ENCODE measurements at regions not wholly inside any gene's neighbourhood (a gene's known extent, or its start where the extent isn't known, plus 50 kb on each side); places are given as distances from the start of the nearest gene placed in this dataset.

DNA sequence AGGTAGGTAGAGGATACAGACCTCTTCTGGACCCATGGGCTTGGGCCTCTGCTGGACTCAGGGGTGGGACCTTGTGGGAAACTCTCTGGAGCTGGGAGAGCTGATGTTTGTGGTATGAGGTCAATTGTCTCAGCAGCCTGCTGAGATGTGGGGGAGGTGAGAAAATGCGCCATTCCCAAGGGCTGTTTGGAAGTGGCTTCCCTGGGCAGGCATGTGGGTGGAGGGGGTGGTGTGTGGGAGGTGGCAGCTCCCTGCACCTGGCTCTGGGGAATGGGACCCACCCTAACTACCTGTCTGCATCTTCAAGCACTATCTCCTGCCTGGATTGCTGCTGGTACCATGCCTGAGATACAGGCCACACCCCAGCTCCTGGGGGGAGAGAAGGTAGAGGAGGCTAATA lies 97.4 kb upstream of the THY1 start:
- no peak for DNase-seq

DNA sequence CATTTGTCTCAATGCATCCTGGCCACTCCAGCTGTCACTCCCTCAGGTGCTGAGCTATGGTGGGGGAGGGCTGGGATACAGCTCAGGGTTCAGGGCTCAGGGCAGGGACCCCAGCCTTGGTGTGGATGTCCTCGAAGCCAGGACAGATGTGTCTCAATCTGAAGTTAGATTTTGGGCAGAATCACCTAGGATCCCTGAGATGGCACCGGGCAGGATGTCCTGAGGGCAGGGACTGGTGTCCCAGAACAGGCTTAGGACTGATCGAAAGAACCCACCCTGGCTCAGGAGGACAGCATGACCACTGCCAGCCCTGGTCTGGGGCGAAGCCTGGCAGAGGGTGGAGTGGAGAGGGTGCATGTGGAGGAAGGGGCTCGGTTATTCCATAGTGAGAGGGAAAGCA lies 96.8 kb upstream of the THY1 start:
- DNase-seq, result no peak

DNA sequence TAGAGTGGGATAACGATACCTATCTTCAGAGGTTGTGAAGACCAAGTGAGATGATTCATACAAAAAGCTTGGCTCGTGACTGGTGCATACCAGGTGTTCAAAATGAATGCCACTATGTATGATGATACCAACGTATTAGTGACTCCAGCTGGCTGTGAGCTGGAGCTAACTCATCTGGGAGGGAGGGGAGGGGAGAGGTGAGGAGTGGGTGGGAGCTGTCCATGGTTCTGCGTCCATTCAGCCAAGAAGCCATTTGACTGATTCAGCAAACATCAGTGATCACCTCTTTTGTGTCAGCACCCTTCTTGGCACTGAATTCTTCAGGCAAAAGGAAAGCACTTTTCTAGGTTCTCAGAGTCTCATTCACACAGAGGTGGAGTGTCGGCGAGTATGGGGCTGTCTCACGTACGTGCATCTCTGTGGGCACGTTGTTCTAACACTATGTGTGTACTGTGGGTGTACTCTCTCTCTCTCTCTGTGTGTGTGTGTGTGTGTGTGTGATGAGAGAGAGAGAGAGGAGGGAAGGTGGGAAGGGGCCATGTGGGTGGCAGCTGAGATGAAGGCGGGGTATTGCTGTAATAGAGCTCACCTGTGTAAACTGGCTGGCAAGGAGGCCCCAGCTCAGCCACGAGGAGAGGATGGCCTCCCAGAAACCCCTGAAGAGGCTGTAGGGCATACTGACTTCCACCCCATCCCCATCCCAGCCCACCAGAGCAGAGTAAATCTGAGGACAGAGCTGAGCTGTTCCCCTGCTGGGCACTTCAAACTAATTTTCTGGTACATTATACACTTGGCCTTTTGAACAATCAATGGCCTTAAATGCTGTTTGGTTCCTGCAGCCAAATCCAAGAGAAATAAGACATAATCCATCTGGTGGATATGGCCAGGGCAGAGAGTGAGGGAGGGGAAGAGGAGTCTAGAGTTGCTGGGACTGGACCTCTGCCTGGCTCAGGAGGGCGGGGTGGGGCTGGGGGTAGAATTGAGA lies 96.1 kb upstream of the THY1 start:
- no peak for DNase-seq

DNA sequence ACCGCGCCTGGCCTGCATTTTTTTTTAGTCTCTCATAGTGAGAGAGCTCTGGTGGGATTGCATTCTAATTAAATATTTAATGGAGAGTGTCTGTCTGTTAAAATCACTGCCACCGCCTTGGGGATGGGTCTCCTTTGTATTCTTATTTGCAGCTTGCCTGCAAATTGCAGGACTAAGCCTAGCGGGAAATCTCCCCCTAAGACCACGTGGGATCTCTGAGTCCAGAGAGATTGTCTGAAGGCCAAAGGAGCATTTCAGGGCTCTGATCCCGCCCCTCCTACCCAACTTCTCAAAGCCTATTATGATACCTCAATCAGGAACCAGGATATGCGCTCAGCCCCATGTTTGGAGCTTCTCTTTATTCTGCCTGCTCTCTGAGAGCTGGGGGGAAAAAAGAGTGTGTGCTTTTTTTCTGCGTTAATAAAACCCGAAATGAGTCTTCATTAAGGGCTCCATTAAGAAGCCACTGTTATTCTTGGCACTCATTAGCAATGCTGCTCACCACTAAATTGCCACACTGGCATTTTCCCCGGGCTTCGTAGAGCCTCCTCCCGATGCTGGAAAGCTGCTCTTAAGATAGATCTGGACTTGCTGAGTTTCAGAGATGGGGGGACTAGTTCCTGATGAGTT lies 92.9 kb upstream of the THY1 start:
- DNase-seq, result no peak

DNA sequence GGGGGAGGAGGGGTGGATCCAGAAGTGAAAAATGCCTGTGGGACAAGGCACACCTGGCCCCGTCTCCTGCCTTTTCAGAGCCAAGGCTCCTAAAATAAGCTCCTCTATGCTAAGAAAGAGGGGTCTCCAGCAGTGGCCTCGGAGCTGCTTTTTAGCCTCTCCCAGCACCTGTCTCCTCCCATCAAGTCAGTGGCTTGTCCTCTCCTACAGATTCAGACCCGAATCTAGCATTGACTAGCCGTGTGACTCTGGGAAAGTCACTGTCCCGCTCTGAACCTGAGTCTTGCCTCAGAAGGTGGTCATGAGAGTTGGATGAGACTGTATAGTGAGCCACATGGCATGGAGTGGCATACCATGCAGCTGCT lies 90.8 kb upstream of the THY1 start:
- no peak for DNase-seq

DNA sequence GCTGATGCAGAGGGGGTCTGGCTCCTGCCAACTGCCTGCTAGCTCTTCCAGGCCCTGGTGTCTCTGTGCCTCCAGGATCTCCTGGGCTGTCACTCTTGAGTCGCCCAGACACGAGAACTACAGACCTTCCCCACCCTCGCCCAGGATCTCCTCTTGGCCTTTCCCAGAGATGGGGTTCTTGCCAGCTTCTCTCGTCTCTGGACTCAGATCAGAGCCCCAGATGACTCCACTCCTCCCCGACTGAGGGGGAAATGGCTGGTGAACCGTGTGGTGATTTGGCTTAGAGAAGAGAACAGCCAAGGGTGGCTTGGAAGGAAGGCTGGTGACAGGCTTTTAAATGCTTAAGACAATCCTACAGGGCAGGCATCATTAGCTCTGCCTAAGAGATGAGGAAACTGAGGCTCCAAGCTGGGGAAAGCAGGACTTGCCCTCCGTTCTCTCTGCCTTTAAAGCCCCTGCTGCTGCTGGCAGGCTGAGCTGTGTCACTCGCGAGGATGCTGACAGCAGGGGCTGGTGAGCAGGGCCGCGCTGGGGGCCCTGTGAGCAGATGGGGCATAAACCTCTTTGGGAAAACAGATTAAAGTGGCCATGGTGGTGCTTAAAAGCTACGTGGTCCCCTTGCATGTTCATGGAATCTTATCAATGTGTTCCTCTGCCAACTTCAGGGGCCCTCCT lies 90.3 kb upstream of the THY1 start:
- DNase-seq, result no peak

DNA sequence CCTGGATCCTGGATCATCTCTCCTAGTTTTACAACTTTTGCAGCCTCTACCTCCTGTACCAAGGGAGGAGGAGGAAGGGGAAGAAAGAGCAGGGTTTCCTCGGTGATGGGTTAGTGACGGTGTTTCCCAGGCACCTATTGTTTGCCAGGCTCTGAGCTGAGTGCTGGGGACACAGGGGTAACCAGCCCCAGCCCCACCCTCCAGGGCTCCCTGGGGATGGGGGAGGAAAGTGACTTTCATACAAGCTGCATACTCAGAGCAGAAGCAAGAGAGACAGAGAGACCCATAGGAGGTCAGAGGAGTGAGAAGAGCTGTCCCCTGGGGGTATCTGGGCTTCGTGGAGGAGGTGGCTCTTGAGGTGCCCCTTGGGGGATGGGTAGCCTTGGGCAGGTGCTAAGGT lies 89.4 kb upstream of the THY1 start:
- no peak for DNase-seq

DNA sequence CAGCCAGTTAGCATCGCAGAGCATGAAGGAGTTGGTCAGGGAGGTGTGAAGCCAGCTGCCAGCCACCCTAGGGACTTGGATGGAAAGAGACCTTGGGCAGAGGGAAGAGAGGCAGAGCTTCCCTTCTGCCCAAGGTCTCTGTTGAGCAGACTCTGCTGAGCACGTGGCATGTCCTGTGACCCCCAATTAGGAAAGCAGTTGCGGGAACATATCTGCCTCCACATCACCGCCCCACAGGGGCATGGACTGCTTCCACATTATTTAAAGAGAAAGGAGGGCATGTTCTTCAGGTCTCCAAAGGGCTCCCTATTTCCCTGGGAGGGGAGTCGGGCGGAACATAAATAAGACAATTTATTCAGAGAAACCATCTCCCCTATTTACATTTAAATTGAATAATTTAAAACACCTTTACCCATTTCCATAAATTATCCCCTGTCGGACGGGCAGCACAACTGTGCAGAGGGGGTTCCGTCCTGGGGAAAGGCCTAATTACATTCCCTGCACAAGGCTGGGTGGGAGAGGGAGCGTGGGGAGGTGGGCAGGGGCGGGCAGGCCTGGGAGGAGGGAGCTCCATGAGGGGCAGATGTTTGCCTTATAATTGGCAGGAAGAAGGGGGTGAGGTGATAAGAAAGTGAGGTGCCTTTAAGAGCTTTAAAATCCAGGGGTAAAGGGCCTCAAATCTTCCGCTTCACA lies 88.8 kb upstream of the THY1 start:
- no peak for DNase-seq

DNA sequence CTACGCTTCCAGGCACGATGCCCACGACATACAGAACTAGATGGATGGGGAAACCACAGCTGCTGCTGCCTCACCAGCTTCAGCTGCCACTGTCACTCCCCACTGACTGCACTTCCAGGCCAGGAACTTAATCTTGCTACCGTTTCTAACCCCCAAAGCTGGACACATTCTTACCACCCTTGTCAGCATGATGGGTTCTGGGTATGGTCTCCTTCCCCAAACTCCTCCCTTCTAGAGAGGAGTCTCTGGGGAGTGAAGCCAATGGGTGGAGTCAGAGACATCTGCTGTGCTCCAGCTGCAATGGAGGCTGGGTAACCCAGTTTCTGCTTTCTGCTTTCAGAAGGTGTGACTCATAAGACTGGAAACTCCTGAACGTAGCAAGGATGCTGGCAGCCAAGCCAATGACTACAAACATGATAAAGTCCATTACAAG lies 87.0 kb upstream of the THY1 start:
- DNase-seq, result no peak

DNA sequence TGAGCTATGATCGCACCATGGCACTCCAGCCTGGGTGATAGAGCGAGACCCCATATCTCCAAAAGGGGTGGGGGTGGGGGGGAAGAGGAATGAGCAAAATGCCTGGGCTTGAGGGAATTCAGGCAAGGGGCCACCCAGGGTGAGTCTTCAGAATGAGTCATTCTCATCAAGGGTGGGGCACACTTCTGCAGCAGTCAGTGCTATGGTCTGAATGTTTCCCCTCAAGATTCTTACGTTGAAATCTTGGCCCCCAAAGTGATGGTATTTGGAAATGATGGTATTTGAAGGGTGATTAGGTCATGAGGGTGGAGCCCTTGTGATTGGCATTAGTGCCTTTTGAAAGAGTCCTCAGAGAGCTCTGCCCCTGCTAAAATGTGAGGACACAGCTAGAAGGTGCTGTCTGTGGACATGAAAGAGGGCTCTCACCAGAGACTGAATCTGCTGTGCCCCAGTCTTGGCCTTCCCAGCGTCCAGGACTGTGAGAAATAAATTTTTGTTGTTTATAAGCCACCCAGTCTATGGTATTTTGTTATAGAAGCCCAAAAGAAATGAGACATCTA lies 86.4 kb upstream of the THY1 start:
- no peak for DNase-seq

DNA sequence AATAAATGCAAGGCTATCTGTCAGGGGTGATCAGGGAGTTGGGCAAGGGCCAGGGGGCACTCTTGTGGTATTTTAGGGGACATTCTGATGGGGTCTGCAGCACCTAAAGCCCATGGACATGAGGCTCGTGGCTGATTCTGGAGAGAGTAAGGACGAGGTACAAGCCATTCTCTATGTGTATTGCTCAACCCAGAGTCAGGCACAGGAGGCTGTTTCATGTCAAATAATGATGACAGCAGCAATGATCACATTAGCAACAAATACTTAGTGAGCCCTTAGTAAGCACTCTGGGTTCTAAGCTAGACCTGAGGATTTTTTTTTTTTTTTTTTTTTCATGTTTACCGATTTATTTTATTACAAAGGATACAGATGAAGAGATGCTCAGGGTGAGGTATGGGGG lies 83.5 kb upstream of the THY1 start:
- DNase-seq, result no peak

DNA sequence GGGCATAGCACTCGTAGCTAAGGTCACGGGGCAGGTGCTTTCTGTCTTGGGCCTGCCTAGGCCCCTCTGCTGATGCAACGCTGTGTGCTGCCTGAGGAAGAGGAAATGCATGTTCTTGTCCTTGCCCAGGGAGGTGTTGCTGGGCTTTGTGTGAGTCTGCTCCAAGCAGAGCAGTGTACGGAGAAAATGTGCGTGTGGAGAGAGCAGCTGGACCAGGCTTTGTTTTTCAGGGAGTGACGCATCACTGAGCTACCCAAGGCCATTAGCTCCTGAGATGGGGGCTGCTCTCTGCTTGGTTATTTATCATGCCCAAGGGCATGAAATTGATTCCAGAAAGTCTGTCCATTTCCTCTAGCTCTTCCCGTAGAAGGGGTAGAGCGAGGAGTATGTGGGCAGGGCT lies 82.9 kb upstream of the THY1 start:
- DNase-seq, result no peak

DNA sequence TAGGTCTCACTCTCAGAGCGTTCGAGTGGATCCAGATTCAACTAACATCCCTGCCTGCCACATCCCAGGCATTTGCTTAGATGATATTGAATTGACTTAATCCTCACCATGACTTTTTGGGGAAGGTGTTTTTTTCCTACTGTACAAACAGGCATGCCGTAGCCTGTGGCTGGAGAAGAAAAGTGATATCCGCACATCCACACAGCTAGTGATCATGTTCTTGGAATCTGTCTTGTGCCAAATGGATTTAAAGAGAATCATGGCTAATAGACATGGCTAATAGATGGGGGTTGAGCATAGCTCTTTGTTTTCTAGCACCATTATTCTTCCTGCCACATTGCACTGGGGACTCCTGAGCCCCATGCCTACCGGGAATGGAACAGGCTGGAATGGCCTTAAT lies 82.1 kb upstream of the THY1 start:
- DNase-seq, result no peak

DNA sequence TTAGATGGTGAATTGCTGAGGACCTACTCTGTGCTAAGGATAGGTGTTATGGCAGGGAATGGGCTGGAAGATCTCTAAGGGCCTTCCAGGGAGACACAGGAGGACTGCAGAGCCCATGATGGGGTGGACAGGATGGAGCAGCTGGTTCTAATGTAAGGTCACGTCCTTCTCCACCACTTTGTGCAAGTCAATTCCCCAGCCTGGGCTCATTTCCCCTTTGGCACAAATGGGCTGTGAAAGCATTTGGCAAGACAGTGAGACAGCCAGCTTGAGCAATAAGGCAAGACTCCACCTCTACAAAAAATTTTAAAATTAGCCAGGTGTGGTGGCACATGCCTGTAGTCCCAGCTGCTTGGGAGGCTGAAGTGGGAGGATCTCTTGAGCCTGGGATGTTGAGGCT lies 81.4 kb upstream of the THY1 start:
- no peak for DNase-seq

DNA sequence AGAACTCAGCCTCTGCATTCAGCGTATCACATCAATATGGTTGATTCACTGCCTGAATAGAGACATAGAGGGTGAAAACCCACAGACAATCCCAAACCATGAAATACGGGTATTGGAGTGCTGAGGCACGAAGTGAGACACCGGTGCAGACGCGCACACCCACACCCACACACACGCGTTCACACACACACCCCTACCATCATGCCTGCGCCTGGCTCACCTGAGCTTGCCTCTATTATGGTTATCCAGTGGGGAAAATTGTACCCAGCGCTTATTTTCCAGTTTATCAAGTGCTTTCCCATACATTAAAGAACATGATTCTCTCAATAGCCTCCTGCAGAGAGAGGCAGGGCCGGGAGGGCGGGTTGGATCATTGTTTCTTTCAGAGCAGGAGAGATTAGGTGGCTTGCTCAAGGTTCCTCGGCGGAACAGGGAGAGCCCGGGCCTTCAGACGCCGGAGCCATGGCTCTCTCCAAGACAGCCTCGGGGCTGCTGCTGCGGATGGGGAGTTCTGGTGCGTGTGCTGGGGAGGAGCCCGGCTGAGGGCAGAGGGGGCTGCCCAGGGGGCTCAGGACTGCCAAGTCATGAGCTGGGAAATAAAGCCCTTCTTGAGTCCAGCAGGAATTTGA lies 78.9 kb upstream of the THY1 start:
- DNase-seq, result no peak

DNA sequence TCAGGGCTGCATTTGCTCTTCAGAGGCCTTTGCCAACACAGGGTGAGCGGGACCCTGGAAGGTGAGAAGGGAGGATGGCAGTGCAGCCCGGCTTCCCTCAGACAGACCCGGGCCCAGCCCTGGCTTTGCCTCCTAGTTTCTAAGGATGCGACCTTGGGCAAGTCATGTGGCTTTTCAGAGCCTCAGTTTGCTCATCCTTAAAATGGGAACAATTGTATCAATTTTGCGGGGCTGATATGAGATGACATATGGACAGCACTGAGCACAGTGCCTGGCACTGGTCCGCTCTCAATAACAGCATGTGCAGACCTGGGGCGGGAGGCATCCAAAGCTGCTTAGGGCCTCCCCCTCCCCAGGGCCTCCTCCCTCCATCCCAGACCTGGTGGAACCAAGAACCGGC lies 74.7 kb upstream of the THY1 start:
- DNase-seq, result no peak

DNA sequence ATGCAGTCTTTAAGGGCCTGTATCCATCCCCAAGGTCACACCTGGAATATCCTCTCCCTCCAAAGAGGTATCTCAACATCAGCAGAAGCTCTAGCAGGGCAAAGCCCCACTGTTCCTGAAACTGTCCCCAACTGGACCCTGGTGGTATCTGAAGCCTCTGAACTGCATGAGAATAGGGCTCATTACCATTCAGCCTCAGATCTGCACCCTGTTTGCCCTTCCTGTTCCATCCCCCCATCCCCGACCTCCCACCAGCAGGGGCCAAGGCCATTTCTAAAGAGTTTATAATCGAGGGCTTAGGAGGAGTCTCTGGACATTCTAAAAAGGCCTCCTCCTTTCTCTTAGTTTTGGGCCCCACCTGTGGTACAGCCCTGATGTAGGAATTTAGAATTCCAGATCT lies 74.0 kb upstream of the THY1 start:
- no peak for DNase-seq

DNA sequence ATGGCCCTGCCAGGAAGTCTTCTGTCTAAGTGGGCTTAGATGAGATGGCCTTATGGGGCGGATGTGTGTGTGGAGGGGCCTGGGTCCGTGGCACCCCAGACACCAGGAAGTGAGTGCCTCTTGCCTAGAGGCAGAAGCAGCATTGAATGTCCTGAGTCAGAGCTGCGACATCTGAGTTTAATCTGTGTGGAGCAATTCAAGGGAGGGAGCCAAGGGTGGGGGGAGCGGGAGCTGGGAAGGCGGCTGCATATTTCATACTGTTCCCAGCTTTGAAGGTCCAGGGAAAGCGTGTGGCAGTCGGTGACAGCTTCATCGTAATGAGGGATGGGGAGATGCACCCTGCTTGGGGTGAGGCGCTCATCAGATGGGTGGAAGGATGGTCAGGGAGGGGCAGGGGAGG lies 73.5 kb upstream of the THY1 start:
- DNase-seq, result no peak

DNA sequence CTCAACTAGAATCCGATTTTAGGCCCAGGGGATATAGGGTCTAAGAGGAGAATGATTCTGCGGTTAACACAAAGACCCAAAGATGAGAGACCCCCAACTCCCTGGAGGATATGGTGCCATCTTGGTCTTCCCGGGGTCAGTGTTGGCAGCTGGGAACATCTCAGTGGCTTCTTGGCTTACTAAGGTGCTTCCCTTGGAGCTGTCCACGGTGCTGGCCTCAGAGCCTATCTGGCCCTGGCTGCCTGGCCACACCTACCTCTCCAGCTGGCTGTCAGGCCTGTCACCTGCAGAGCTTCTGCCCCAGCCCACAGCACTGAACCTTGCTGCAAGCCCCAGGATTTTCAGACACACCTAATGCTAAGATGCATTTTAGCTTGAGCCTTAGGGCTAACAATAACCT lies 70.7 kb upstream of the THY1 start:
- no peak for DNase-seq

DNA sequence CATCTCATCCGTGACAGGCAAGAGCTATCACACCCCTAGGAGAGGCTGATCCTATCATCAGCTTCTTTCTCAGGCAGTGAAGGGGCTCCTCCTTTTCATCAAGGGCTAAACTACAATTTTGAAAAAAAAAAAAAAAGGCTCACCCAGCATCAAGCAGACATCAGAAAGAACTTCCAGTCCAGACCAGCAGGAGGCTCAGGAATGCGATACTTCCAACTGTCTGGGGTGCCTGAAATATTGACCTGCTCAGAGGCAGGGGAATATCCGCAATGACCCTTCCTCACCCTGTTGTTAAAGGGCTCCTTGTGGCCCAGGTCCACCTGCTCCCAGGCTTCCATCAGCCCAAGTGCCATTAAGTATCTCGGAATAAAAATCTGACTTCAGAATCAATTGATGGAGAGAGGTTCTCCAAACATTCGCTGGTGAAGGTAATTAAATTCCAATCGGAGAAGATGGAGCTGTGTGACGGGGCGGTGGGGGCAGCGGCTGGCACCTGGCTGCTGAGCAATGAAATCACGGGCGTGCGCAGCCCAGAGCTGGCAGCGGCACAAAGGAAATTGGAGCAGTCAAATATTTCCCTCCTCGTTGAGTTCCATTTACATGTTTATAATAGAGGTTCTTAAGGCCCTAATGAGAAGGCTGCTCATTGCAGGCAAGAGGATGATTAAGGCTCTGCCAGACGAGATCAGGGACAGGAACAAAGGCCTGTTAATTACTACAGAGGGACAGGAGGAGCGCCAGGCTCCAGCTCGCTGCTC lies 69.0 kb upstream of the THY1 start:
- peak; percentile 88 for DNase-seq

DNA sequence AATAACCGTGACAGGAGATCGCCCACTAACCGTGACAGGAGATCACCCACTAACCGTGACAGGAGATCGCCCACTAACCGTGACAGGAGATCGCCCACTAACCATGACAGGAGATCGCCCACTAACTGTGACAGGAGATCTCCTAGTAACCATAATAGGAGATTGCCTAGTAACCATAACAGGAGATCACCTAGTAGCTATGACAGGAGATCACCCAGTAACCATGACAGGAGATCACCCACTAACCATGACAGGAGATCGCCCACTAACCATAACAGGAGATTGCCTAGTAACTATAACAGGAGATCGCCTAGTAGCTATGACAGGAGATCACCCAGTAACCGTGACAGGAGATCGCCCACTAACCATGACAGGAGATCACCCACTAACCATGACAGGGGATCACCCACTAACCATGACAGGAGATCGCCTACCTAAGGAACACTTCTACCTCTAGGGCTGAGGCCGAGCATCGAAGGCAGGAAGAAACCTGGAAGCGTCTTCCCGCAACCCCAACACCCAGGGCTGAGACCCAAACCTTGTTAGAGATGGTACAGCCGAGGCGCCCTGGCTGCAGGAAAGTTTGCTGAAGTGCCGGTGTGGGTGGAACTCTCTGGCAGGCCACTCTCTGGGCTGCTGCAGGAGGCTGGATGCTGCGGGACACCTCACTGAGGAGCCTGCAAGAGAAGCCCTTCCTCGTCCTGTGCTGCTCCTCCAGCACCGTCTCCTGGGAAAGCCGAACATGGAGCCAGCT lies 67.5 kb upstream of the THY1 start:
- no peak for DNase-seq

Measured in NCI-H774 (cell line).